NOMO-1 treated with DMSO at 0.1 percent for 48 hours (cell line): ENCODE measurements at regions not wholly inside any gene's neighbourhood (a gene's known extent, or its start where the extent isn't known, plus 50 kb on each side); places are given as distances from the start of the nearest gene placed in this dataset.
A peak's percentile ranks its signal among the peaks of the same experiment; 100 is the strongest.

Experiments used
- DNase-seq: peaks from one replicate; lab custom pipeline; 2025; ENCODE audit not compliant: unreplicated experiment; lab: John Stamatoyannopoulos, UW

- DNase-seq: no peak
Measured at GRCh38 chr5:71945436-71945835, 161.8 kb upstream of the MAP1B start.

GRCh38 chr5:71946343-71947030 lies 160.8 kb upstream of the MAP1B start:
- no peak for DNase-seq

- DNase-seq: no peak
Measured at GRCh38 chr5:71948206-71948605, 159.1 kb upstream of the MAP1B start.

- no peak for DNase-seq
Measured at GRCh38 chr5:71949772-71950171, 157.5 kb upstream of the MAP1B start.

GRCh38 chr5:71953866-71954265 lies 153.4 kb upstream of the MAP1B start:
- no peak for DNase-seq

- no peak for DNase-seq
Measured at GRCh38 chr5:71954329-71954728, 152.9 kb upstream of the MAP1B start.

- no peak for DNase-seq
Measured at GRCh38 chr5:71955723-71956122, 151.6 kb upstream of the MAP1B start.

- no peak for DNase-seq
Measured at GRCh38 chr5:71957292-71957898, 149.9 kb upstream of the MAP1B start.

- no peak for DNase-seq
Measured at GRCh38 chr5:71960195-71960594, 147.1 kb upstream of the MAP1B start.

- DNase-seq: no peak
Measured at GRCh38 chr5:71961786-71962185, 145.5 kb upstream of the MAP1B start.

- DNase-seq: no peak
Measured at GRCh38 chr5:71969460-71969859, 137.8 kb upstream of the MAP1B start.

- no peak for DNase-seq
Measured at GRCh38 chr5:71971862-71972261, 135.4 kb upstream of the MAP1B start.

GRCh38 chr5:71972777-71973473 lies 134.3 kb upstream of the MAP1B start:
- DNase-seq: no peak

- DNase-seq: no peak
Measured at GRCh38 chr5:71973563-71973962, 133.7 kb upstream of the MAP1B start.

- no peak for DNase-seq
Measured at GRCh38 chr5:71974165-71974564, 133.1 kb upstream of the MAP1B start.

- no peak for DNase-seq
Measured at GRCh38 chr5:71974622-71975021, 132.7 kb upstream of the MAP1B start.

- DNase-seq: no peak
Measured at GRCh38 chr5:71976449-71976848, 130.8 kb upstream of the MAP1B start.

- DNase-seq: no peak
Measured at GRCh38 chr5:71977311-71977710, 130.0 kb upstream of the MAP1B start.

GRCh38 chr5:71978216-71978615 lies 129.1 kb upstream of the MAP1B start:
- no peak for DNase-seq

- DNase-seq: peak; percentile 23
Measured at GRCh38 chr5:71982717-71983395, 124.4 kb upstream of the MAP1B start.

- no peak for DNase-seq
Measured at GRCh38 chr5:71986101-71986500, 121.2 kb upstream of the MAP1B start.

- no peak for DNase-seq
Measured at GRCh38 chr5:71988808-71989207, 118.5 kb upstream of the MAP1B start.
